ENCODE measurements at regions not wholly inside any gene's neighbourhood (a gene's known extent, or its start where the extent isn't known, plus 50 kb on each side); places are given as distances from the start of the nearest gene placed in this dataset.

GRCh38 chr4:157880761-157881160, 292.1 kb downstream of the GASK1B start:
- DNase-seq (ENCODE audit: low spot score), result no peak

GRCh38 chr4:157854819-157855218, 318.0 kb downstream of the GASK1B start:
- DNase-seq (ENCODE audit: low spot score), result no peak

GRCh38 chr4:157840648-157841047, 332.2 kb downstream of the GASK1B start:
- no peak for DNase-seq (ENCODE audit: low spot score)

GRCh38 chr4:157840034-157840433, 332.8 kb downstream of the GASK1B start:
- DNase-seq (ENCODE audit: low spot score), result no peak

- no peak for DNase-seq (ENCODE audit: low spot score)
Observed at GRCh38 chr4:157838366-157838765, 334.5 kb downstream of the GASK1B start.

DNA sequence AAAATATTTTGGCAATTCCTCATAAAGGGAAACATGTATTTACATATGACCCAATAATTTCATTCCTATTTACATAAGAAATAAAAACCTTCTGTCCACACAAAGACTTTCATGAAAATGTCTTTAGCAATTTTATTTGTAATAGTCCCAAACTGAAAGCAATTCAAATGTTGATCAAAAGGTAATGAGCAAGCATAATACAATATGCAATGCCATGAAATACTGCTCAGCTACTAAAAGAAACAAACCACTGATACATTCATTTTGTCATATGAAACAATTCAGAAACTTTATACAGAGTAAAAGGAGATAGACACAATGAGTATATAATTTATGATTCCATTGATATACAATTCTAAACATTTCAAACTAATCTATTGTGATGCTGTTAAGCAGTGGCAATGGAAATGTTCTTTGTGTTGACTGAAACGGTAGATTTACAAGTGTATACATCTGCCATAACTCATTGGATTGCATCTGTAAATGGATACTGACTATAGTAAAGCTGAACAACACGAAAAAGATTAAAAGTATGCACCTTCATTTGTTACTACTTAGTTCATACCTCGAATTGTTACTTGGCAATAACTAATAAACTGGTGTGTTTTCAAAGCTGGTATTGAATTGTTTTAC, 335.6 kb downstream of the GASK1B start:
- no peak for DNase-seq (ENCODE audit: low spot score)

GRCh38 chr4:157832596-157832995, 340.2 kb downstream of the GASK1B start:
- DNase-seq (ENCODE audit: low spot score), result no peak

DNA sequence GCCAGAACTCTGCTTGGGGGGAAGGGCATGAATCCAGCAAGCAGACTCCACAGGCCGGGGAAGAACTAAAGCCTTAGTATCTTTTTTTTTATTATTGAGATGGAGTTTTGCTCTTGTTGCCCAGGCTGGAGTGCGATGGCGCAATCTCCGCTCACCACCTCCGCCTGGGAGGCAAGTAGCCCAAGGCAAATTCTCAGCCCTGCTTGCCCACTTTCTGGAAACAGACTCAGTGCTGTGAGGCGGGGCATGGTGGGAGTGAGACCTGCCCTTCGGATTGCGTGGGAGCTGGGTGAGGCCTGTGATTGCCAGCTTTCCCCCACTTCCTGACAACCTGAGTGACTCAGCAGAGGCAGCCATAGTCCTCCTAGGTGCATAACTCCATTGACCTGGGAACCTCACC, 348.8 kb downstream of the GASK1B start:
- no peak for DNase-seq (ENCODE audit: low spot score)

DNA sequence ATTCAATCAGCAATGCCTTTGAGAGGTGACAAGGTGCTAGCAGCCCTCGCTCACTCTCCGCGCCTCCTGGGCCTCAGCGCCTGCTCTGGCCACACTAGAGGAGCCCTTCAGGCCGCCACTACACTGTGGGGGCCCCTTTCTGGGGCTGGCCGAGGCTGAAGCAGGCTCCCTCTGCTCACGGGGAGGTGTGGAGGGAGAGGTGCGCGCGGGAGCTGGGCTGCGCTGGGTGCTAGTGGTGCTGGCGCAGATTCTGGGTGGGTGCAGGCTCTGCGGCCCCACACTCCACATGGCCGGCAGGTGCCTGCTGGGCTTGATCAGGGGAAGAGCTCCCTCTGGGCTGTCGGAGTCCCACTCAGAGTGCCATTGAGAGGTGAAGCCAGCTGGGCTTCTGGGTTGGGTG, 351.0 kb downstream of the GASK1B start:
- no peak for DNase-seq (ENCODE audit: low spot score)

GRCh38 chr4:157819693-157820464, 352.9 kb downstream of the GASK1B start:
- no peak for DNase-seq (ENCODE audit: low spot score)

DNA sequence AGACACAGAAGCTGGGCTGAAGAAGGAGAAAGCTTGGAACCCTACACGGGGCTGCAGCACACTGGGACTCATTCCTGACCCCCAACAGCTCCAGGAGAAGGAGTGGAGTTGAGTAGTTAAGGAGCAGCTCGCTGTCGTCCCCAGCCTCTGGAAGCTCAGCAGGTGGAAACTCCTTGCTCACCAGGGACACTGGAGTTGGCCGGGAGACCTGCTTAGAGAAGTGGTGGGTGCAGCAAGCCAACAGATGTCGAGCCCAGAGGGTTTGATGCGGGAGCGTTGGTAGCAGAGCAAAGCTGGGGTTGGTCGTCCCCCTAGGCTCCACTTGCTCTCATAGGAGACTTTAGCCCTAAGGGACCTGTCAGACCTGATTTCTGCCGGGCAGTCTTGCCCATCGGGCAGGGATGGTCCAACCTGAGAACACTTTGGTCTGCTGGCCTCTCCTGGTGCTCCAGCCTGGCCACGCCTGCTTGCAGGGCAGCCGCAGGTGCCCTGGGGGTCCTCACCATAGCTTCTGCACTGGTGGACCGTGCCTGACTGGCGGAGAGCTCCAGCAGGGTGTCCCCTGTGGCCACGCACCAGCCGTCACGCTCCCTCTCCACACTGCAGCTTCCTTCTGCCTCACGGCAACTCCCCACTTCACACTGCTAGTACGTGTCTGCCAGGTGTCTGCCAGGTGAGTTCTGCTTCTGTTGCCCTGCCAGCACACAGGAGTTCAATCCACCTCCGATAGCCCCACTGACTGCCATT, 353.7 kb downstream of the GASK1B start:
- DNase-seq (ENCODE audit: low spot score), result no peak

DNA sequence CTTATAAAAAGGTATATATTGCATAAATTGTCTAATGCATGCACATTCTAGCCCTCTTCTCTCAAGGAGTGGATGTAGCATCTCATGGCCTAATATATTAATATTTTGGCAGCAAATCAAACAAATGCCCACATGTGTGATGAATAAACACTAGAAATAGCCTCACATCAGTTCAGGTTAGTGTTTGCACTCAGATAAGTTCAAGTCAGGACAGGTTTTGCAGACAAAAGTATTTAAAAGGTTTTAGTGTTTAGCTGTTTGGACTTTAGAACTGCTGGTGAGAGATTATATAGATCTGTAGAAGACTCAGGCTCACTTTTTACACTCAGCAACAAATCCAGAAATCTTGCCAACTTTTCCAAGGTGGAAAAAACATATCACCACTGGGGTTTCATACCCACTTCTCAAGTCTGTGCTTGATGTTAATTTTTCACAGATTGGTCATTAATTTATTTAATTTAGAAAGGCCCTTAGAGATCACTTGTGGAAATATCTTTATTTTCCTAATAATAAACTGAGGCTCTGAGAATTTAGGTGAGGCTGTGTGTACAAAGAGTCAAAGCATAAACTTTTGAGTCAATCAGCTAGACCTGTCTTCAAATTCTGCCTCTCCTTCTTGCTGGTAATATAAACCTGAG, 362.6 kb downstream of the GASK1B start:
- no peak for DNase-seq (ENCODE audit: low spot score)

GRCh38 chr4:157808796-157809383, 363.9 kb downstream of the GASK1B start:
- DNase-seq (ENCODE audit: low spot score), result peak; percentile 15

DNA sequence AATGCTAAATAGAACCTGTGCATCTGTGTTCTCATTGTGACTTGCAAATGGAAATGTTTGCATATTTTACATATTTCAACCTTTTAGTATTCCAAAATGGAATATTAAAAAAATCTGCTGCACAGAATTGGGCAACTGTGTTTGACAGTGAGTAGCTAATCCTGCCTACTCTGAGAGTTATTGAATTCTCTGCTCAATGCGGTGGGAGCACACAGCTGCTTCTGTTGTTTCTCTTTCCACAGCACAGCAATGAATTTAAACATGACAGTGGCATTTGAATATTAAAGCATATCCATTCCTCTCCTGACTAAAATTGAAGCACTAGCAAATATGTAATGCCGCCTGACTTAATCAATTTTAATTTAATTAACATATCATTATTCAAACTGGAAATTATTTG, 366.6 kb downstream of the GASK1B start:
- no peak for DNase-seq (ENCODE audit: low spot score)

DNA sequence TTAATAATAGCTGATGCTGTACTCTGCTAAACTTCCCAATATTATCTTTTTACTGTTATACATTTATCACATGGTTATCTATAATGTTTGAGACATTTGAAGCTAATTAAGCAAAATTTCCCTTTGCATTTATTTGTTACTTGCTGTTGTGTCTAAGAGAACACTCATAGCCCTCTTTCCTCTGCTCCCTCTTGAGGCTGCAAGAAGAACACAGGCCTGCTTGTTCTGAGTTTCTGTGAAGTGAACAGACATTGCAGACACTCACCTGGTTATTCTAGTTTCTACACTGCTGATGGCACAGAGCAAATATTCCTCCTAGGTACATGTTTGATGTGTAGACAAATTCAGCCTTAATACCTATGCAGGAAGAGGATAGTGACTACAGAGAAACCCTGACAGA, 367.8 kb downstream of the GASK1B start:
- DNase-seq (ENCODE audit: low spot score), result no peak

DNA sequence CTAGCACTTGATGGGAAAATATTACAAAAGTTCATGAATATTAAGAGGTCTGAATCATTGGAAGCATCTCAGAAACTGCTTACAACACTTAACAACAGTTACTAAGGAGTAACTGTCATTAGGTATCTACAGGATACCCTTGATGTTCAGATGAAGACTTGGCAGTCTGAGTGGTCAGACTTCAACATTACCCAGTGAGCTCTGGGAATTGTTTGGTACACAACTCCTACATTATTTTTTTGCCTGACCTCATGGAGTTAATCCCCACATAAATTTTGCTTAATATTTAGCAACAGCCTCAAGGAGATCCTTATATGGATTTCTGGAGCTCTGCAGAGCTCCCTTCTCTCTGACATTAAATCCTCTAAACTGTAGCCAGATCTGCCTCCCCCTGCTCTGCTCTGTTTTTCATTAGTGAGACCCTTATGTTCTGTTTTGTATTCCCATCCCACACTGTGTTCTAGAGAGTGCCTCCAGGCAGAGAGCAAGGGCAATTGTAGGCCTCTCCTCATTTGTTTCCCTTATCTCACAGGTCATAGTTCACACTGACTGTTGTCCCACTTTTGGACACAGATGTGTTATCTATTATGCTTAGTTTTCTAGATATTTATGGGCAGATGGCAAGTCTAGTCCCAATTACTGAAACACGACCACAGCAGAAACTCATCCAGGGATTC, 368.8 kb downstream of the GASK1B start:
- no peak for DNase-seq (ENCODE audit: low spot score)

- DNase-seq (ENCODE audit: low spot score), result no peak
Observed at GRCh38 chr4:157803421-157803820, 369.4 kb downstream of the GASK1B start.

DNA sequence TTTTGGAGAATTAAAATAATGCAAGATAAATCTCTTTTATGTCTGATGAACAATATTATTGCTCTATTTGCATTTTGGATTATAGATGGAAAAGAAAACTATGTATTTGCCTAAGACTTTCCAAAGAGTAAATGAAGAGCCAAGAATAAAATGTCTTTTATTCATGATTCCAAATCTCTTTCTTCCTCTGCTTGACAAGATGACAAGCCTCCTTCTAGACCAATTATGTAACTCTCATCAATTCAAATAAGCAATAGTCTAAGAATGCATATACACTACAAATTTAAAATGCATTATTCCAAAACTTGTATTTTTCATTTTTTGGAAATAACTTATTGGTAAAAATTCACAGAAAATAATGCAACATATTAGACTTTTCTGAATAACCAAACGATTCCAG, 377.3 kb downstream of the GASK1B start:
- DNase-seq (ENCODE audit: low spot score), result no peak

DNA sequence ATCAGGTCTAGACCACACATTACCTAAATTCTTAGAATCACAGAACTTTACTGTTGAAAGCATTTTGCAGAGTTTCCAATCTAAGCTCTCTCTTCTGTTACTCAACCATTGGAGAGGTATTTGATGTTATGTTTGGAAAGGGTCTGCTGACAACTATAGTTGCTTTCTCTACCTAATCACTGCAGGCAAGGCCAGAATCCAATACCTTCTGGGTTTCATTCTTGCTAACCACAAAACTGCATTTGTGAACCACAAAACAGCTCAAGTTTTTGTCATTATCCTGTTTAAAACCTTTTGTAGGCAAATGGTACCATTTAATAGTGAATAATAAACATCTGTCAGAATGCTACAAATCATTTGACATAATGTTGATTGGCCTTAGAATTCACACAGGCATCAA, 380.1 kb downstream of the GASK1B start:
- no peak for DNase-seq (ENCODE audit: low spot score)

- DNase-seq (ENCODE audit: low spot score), result no peak
Observed at GRCh38 chr4:157791236-157791635, 381.6 kb downstream of the GASK1B start.

DNA sequence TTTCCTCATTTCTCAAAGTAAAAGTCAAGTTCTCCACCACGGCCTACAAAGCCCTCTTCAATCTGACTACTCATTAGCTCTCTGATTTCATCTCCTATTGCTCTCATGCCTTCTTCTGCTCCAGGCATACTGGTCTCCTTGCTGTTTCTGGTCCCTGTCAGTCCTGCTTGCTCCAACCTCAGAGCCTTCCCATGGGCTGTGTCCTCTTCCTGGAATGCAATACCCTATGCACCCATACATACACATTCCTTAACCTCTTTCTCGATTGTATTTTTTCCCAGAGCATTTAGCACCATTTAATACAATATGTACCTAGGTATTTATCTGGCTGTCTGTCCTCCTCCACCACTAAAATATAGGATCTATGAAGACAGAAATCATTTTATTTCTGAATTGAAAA, 385.2 kb downstream of the GASK1B start:
- no peak for DNase-seq (ENCODE audit: low spot score)

- DNase-seq (ENCODE audit: low spot score), result no peak
Observed at GRCh38 chr4:157781361-157781760, 391.5 kb downstream of the GASK1B start.
